HG03045 (cell line): ENCODE measurements at regions not wholly inside any gene's neighbourhood (a gene's known extent, or its start where the extent isn't known, plus 50 kb on each side); places are given as distances from the start of the nearest gene placed in this dataset.
"Not testable (repeated sequence)": the region's sequence is repeated elsewhere in the genome, so short reads cannot be mapped to it uniquely, and the experiment has no call there.

Experiments
- ATAC-seq: cut with Tn5 transposase; IDR thresholded peaks from one replicate; pipeline ENCODE4 v1.9.1; 2021; ENCODE audit warnings: mild to moderate bottlenecking, moderate library complexity; ENCODE audit not compliant: unreplicated experiment

GRCh38 chr18:39480494-39481195 lies 1915.0 kb upstream of the CELF4 start:
- ATAC-seq = no peak

- no peak for ATAC-seq
Measured at GRCh38 chr18:39464006-39464405, 1898.4 kb upstream of the CELF4 start.

GRCh38 chr18:39462436-39462835 lies 1896.8 kb upstream of the CELF4 start:
- no peak for ATAC-seq

- no peak for ATAC-seq
Measured at GRCh38 chr18:39460136-39460535, 1894.5 kb upstream of the CELF4 start.

GRCh38 chr18:39455285-39455684 lies 1889.7 kb upstream of the CELF4 start:
- no peak for ATAC-seq

GRCh38 chr18:39454866-39455265 lies 1889.3 kb upstream of the CELF4 start:
- ATAC-seq = no peak

GRCh38 chr18:39453882-39454281 lies 1888.3 kb upstream of the CELF4 start:
- ATAC-seq = no peak

- no peak for ATAC-seq
Measured at GRCh38 chr18:39453356-39453755, 1887.8 kb upstream of the CELF4 start.

- ATAC-seq = no peak
Measured at GRCh38 chr18:39450958-39451357, 1885.4 kb upstream of the CELF4 start.

- no peak for ATAC-seq
Measured at GRCh38 chr18:39449566-39449965, 1884.0 kb upstream of the CELF4 start.

GRCh38 chr18:39448942-39449341 lies 1883.3 kb upstream of the CELF4 start:
- ATAC-seq = no peak

GRCh38 chr18:39444957-39445356 lies 1879.4 kb upstream of the CELF4 start:
- ATAC-seq = not testable (repeated sequence)

- no peak for ATAC-seq
Measured at GRCh38 chr18:39441648-39442047, 1876.0 kb upstream of the CELF4 start.

GRCh38 chr18:39435996-39436395 lies 1870.4 kb upstream of the CELF4 start:
- ATAC-seq = no peak

- ATAC-seq = no peak
Measured at GRCh38 chr18:39435209-39435608, 1869.6 kb upstream of the CELF4 start.

GRCh38 chr18:39434223-39434920 lies 1868.8 kb upstream of the CELF4 start:
- no peak for ATAC-seq

- no peak for ATAC-seq
Measured at GRCh38 chr18:39425172-39425850, 1859.7 kb upstream of the CELF4 start.

GRCh38 chr18:39424261-39424660 lies 1858.7 kb upstream of the CELF4 start:
- no peak for ATAC-seq

- ATAC-seq = no peak
Measured at GRCh38 chr18:39421276-39421675, 1855.7 kb upstream of the CELF4 start.

- no peak for ATAC-seq
Measured at GRCh38 chr18:39419315-39419714, 1853.7 kb upstream of the CELF4 start.

- ATAC-seq = no peak
Measured at GRCh38 chr18:39415471-39415870, 1849.9 kb upstream of the CELF4 start.
